NCI-H524 treated with DMSO at 0.1 percent for 48 hours (cell line): ENCODE measurements at regions not wholly inside any gene's neighbourhood (a gene's known extent, or its start where the extent isn't known, plus 50 kb on each side); places are given as distances from the start of the nearest gene placed in this dataset.
A peak's percentile ranks its signal among the peaks of the same experiment; 100 is the strongest.

ENCODE experiments used
- DNase-seq: peaks from one replicate; lab custom pipeline; 2025; lab: John Stamatoyannopoulos, UW

DNA sequence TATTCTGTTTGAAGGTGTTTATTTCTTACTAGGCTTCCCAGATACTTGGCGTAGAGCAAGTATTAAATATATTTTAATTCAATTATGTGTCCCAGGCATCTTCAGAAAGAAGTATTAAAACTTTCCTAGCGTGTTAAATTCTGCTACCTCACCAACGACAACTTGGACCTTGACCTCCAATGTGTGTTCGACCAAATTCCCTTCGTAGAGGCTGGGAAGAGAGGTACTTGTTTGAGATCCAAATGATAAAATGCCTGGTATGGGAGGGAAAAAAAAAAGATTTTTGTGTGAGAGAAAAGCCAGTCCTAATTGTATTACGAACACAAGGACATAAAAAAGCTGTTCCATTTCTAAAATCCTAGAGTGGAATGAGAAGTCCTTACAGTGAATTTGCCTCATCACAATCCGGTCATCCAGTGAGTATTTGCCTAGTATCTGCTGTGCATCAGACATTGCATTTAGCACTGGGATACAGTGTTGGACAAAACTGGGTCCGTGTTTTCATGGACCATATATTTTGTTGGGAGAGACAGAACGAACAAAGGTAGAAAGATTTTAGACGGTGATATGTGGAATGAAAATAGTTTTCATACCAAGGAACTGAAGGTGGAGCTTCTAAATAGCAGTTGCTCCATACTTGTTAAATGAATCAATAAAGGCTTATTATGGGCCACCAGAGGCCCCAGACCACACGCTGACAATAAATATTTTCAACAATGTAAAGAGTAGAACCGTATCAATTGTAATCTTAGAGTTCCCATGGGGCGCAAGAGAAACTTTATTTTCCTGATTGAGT, 103.1 kb downstream of the KIF4B start:
- no peak for DNase-seq

DNA sequence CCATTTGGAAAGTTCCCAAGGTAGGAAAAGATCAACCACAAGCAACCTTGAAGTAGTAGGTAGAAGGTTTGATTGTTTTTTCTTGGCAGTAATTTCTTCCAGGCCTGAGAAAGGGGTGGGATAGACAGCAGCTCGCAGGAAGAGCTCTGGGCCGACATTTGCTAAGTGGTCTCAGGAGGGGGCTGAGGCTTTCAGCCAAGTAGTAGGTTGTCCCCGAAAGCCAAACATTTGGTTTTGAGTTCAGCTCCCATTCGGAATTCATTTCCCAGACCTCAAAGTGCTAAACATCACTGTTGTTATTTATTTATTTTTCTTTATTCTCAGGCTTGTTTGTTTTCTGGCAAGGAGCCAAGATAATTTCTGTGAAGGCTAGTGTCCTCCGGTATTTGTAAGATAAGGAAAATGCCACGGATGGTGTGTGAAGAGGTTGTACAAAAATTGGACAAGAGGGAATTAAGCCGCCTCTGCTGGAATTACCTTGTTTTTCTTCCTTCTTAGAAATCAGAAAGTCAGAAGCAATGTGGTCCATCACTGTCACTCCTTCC, 112.1 kb downstream of the KIF4B start:
- DNase-seq, result no peak

DNA sequence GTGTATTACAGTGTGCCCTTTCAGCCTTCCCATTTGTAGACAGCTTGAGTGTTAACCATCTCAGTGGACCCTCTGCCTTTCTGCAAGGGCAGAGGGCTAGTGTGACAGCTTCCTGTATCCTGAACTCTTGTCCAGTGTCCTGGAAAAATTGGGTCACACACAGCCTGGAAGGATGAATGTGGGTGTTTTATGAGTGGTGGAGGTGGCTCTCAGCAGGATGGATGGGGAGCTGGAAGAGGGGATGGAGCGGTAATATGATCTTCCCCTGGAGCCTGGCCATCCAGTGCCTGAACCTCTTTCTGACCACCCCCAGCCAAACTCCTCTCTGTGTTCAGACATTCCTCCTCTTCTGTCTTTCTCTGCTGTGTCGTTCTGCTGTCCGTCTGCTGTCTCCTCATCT, 113.0 kb downstream of the KIF4B start:
- DNase-seq, result no peak

DNA sequence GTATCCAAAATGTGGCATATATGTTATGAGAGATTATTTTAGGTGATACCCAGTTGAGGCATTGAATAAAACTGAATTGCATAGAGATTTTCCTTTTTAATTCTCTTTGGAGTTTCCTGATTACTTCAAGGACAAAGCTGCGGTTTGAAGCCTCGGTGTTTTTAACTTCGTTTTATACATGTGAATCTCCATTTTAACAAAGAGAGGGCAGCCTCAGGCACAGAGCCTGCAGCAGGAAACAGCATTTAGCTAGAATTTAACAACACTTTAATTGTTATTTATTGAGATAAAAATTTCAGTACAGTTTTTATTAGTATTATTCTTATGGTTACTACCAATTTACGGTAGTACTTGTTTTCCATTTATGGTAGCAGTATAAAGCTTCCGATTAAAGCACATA, 114.0 kb downstream of the KIF4B start:
- DNase-seq, result no peak

DNA sequence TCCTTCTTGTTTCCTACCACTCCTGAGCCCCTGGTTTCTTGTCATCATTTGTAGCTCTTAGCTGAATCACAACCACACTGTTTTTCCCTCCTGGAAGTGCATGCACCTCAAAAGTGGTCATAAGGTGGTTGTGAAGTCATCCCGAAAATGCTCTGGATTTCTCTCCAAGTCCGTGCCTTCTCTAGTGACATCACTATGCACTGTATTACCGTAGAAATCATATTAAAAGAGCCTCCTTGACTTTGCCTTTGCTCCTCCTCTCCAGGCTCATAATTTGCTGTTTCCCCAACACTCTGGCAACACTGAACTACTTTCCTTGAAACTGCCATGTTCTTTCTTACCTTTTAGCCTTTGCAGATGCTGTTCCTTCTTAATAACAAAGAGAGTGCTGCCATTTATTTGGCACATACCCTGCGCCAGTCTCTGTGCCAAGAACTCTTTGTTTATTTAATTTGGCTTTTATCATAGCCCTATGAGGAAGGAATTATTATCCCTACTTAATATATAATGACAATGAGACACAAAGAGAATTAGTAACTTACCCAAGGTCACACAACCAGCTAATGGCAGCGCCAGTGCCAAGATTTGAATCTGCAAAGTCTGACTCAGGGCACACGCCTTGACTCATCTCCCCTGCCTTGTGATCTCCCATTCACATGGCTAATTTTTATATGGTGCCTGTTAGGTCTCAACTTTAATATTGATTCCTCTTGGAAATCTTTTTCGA, 115.4 kb downstream of the KIF4B start:
- no peak for DNase-seq

DNA sequence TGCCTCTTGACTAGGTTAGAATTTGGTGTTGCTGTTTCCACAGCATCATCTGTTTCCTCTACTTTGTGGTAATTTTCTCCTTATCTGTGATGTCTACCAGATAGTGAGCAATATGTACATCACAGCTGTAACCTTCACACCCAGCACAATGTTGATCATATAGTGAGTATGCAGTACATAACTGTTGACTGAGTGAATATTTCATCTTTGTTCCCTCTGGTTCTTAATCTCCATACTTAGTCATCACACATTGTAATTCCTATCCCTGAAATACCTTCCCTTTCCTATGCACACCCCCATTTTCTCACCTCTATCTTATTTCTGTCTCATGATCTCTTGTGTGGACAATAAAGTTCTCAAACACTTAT, 115.9 kb downstream of the KIF4B start:
- no peak for DNase-seq

DNA sequence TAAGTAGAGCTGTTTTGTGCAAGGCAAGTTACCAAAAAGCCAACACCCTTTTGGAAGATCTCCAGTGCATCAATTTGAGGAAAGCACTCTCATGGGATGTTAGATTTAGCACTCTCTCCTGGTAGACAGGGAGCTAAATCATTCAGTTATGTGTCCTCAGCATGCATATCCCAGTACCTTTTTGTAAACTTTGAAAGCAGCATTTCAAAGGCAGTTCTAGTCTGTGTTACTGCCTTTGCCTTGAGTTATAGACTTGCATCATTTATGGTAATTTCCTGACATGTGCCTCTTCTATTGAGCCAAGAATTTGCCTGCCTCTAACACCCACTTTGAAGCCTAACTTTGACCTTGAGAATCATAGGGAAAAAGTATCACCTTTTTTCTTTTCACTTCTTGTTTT, 120.6 kb downstream of the KIF4B start:
- no peak for DNase-seq

DNA sequence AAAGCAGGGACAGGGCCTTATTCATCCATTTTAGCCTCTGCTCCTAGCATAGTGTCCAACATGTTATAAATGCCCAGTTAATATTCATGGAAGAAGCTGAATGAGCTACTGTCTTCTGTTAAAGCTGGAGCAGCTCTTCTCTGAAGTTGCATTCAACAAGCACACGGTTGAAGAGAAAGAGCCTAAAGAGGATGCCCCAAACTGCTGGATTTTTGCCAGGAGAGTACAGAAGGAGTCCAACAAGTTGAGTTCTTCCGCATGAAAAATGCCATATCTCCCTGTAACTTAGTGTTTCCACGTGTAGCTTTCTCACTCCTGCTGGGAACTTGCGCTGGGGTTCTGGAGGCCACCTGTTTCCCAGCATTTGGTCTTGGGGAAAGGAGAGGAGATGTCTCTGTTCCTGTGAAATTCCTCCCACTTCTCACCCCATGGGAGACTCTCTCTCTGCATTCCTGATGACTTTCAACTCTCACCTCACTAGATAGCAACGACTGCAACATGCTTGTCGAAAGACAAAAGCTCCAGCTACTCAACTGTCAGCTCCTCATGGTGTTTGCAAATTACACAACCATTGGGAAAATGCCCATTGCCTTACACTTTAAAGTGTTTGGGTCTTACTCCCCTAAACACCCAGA, 122.8 kb downstream of the KIF4B start:
- DNase-seq, result no peak

DNA sequence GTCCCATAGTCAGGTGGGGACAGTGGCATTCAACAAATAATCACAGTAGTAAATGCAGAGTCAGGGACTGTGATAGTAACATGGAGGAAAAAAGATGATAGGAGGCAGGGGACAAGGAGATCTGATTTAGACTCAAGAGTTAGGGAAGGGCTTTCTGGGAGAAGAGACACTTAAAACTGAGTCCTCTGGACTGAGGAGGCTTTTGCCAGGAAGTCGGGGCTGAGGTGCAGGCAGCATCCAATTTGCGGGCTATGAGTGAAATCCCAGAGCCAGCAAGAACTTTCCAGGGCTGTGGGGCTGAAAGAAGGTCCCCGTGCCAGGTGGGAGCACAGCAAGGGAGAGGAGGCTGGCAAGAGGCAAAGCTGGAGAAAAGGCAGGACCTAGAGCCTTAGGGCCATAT, 124.1 kb downstream of the KIF4B start:
- DNase-seq, result no peak

DNA sequence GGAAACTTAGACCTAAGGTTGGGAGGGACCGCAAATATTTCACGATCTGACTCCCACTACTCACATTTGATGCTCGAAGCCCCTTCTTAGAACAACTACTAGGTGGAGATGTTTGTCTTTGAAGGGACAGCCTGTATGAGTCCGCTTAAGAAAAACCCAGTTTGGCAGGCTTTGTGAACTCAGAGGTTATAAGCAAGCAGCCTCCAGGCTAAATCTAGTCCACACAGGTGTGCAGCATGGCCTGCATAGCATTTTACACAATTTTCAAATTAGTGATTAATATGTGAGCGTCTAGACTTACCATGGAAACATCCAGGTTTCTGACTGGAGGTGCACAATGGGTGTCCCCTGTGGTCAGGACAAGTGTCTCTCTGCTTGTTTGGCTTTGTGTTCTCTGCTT, 127.1 kb downstream of the KIF4B start:
- no peak for DNase-seq

DNA sequence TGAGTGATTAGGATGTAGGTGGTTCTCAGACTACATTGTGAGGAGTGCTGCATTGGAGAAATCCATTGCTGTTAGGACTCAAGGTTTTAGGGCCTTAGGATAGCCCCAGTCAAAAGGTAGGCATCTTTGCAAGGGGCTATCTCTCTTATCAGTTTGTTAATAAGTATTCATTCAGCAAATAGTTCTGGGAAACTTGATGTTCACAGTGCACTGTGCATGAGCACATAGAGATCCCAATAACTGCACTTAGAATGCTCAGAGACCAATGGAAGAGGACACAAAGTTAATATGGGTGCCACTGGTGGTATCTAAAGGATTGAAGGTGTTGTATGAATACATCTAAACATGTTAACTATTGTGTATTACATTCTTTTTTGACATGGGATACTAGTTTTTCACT, 131.4 kb downstream of the KIF4B start:
- DNase-seq, result no peak

DNA sequence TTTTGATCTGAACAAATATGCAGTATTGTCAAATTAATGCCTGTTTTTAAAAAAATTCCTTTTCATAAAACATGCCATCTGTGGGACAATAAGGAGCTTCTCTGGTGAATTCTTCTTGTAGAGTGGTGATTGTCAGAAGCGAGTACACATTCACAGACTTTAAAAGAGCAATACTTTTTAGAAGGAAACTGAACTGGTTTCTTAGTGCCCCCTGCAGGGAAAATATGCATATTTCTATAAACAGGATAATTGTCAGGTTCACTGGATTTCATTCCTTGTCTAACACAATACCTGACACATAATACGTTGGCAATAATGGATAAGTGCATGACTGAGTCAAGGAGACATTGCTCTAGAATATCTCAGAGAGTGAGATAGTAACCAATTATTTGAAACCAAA, 133.7 kb downstream of the KIF4B start:
- no peak for DNase-seq

DNA sequence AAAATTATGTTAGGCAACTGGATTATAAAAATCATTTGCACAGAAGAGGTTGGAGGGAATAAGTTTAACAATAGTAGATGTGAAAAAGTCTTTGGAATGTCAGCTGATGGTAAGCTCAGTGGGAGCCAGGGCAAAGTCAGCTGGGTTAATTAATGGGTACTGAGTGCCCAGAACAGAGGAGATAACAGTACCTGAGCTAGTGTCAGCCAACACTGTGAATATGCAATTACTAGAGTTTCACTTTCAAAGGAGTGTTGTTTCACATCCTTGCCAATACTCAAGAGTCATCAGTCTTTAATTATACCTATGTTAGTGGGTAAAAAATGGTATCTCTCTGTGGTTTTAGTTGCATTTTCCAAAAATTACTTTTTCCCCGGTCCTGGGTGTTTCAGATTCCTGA, 135.1 kb downstream of the KIF4B start:
- no peak for DNase-seq

DNA sequence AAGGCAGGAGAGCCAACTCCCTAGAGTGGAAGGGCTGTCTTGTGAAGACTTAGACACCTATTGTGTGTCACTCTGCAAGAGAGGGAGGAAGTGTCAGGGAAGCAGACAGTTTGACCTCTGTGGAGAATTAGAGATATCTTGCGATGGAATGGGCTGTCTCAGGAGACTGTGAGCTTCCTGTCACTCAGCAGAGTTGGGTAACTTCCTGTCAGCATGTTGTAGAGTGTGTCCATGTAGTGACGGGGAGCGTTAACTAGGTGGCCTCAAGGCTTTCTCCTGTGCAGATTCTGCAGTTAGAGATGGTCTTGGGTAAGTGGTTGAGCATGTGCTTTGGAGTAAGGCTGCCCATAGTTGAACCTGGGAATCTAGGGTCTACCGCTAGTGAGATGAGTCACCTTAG, 136.5 kb downstream of the KIF4B start:
- DNase-seq, result no peak

DNA sequence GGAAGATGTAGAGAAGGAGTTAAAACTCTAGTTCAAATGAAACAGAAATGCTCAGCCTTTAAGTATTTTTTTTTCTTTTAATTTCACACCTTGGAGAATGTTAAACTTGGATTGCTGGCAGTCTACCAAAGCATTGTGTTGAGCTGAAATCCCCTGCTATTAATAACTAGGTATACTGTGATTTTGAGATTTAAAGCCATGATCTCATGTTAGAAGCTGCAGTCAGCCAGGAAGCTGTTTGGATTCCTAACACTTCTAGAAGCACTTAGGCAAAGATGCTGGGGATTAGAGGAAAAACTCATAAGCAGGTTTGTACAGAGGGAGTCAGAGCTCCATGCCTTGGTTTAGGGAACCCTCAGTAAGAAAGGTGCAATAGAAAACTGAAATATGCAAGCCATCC, 141.4 kb downstream of the KIF4B start:
- DNase-seq, result no peak

DNA sequence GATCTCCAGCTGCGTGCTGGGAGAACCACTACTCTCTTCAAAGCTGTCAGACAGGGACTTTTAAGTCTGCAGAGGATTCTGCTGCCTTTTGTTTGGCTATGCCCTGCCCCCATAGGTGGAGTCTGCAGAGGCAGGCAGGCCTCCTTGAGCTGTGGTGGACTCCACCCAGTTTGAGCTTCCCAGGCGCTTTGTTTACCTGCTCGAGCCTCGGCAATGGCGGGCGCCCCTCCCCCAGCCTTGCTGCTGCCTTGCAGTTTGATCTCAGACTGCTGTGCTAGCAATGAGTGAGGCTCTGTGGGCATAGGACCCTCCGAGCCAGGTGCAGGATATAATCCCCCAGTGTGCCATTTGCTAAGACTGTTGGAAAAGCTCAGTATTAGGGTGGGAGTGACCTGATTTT, 149.5 kb downstream of the KIF4B start:
- peak; percentile 14 for DNase-seq

DNA sequence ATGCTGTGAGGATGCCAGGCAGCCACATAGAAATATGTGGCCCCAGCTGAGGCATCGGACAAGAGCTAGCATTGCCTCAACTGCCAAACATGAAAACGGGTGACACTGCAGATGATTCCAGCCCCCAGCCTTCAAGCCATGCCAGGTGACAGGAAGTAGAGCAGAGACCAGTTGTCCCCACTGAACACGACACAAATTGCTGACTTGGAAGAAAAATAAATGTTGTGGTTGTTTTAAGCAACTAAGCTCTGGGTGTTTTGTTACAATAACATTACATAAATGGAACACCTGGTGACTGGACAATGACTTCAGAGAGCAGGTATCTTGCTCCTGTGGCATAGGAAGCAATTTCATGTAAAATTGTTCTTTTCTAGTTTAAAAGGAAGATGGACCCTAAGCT, 154.2 kb downstream of the KIF4B start:
- no peak for DNase-seq

DNA sequence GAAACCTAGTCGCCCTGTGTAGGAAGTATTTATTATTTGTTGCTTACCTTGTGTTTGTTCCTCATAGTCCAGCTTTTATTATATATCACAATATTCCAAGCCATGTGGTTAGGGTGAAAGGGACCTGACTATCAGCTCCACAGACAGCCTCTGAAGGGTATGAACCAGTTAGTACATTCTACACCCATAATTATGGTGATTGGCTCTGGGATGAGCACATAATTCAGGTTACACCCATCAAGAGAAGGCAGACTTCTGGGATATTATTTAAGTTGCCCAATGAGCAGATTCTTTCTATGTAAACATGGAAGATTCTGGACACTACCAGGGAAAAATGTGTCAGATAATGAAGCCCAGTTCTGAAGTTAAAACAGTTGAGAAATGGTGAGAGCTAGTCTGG, 168.0 kb downstream of the KIF4B start:
- no peak for DNase-seq

DNA sequence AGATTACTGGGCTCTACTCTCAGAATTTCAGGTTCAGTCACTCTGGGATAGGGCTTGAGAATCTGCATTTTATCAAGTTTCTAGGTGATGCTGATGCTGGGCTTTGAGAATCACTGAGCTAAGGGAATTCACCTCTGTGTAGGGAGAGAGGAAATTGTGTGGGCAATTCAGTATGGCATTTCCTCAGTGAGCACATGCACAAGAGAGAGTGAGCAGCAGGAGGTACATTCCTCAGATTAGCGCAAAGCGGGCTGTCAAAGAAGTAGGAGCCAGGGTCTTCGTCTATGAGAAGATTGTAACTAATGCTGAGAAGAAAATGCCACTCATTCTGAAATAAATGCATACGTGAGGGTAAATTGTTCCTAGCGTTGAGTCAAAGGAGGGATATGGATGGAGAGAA, 175.9 kb downstream of the KIF4B start:
- no peak for DNase-seq

DNA sequence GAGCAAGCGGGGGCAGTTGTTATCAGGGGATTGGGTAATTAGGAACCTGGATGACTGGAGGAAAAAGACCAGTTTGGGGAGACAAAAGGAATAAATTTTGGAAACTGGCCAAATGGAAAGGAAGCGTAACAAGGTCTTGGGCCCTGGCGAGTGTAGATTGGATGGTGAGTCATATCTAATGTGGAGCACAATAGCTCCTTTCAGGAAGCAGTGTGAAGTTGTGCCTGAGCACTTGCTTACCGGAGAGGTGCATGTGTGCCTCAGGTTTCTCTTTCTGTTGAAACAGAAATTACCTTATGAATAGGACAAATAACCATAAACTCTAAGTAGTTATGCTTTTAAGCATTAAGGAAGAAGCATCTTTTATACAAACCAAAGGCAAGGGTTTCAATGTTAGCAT, 176.4 kb downstream of the KIF4B start:
- no peak for DNase-seq

DNA sequence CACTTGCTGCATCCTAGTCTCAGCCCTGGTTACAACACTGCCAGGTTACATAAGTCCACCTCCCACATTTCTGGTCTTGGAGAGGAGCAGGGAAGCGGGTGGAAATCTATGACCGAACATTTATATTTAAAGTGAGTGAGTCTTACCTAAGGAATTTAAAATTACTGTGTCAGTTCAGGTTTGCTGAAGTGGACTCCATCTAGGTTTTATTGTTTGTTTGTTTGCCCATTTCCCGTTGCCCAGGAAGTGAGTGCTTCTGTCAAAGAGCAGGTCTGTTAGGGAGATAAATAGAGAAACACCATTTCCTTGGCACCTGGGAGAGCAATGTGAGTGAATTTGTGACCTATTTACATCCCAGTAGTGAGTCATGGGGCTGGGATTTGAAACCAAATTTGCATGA, 179.5 kb downstream of the KIF4B start:
- DNase-seq, result no peak

DNA sequence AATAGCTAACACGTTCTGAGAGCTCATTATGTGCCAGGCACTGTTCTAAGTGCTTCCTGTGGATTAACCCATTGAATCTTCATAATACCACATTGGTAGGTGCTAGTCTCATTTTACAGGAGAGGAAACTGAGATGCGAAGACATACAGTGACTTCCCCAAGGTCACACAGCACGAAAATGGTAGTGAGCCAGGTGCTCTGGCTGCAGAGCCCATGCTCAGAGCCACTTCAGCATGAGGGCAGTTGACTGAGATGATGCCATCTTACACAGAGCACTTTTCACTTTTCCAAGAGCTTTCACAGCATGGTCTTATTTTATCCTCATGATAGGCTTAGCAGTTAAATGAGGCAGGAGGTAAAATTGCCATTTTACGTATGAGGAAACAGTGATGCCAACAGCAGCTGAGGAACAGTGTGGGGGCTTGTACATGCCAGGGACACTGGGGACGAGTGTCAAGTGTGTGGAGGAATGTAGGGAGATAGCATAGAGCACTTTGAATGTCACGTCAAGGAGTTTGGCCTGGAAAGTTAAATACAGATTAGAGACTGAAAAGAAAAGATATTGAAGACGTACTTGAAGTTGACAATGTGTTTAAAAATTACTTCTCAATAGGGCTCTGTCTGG, 180.0 kb downstream of the KIF4B start:
- no peak for DNase-seq

DNA sequence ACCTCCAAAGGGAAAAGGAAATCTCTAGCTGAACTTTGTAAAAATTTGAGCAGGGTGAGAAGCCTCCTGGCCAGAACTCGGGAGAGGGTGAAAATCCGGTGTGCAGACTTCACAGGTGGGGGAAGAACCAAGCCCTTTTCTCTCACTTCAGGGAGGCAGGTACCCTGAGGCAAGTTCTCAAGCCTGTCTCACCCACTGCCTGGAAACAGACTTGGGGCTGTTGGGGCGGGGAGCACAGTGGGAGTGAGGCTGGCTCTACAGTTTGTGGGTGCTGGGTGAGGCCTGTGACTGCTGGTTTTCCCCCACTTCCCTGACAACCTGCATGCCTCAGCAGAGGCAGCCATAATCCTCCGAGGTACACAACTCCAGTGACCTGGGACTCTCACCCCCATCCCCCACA, 187.1 kb downstream of the KIF4B start:
- DNase-seq, result no peak
